ENCODE measurements at regions not wholly inside any gene's neighbourhood (a gene's known extent, or its start where the extent isn't known, plus 50 kb on each side); places are given as distances from the start of the nearest gene placed in this dataset.

DNA sequence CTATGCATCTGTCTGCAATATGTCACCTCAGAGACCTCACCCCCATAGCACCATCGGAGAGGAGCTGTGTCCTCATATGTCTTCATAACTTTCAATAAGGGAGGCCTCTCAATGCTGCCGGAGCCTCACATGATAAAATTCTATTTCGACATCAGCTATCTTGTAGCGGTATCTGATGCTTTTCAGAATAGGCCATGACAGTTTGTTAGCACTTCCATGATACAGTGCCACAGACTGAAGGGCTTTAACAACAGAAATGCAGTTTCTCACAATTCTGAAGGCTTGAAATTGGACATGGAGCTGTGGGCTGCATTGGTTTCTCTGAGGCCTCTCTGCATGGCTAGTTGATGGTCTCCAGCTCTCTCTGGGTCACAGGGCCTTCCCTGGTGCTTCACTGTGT lies 125.0 kb upstream of the PZP start:
- TF ChIP-seq CTCF (CRISPR knock-in tag; IDR thresholded peaks at IDR 0.05) (no peak), ELF4 (CRISPR knock-in tag; IDR thresholded peaks at IDR 0.05; ENCODE audit: borderline replicate concordance) (no peak), ZNF7 (CRISPR knock-in tag; IDR thresholded peaks at IDR 0.05) (no peak), KDM2A (CRISPR knock-in tag; IDR thresholded peaks at IDR 0.05; ENCODE audit: borderline replicate concordance, low read depth) (no peak), TCF12 (IDR thresholded peaks at IDR 0.05) (no peak), TCF12 (CRISPR knock-in tag; IDR thresholded peaks at IDR 0.05) (no peak), ZNF10 (CRISPR knock-in tag; IDR thresholded peaks at IDR 0.05; ENCODE audit: borderline replicate concordance, low read depth) (no peak), NFYB (CRISPR knock-in tag; IDR thresholded peaks at IDR 0.05) (no peak)
